CD4-positive, alpha-beta T cell (primary cell): ENCODE measurements at regions not wholly inside any gene's neighbourhood (a gene's known extent, or its start where the extent isn't known, plus 50 kb on each side); places are given as distances from the start of the nearest gene placed in this dataset.
A peak's percentile ranks its signal among the peaks of the same experiment; 100 is the strongest.
"Not testable (repeated sequence)": the region's sequence is repeated elsewhere in the genome, so short reads cannot be mapped to it uniquely, and the experiment has no call there.

ENCODE experiments used
- ATAC-seq: fragments of 200-7000 bp; cut with Tn5 transposase; one replicate; pipeline ENCODE4 v1.10.0; 2022; ENCODE audit warnings: mild to moderate bottlenecking; ENCODE audit not compliant: poor library complexity
- CTCF ChIA-PET: fragments of 350-600 bp; sonication (Branson Sonifier 250); formaldehyde crosslinking; loops from one replicate; lab custom pipeline; 2021; ENCODE audit warnings: antibody characterized with exemption, inconsistent platforms; lab: Charles Lee
- POLR2A ChIA-PET: fragments of 350-600 bp; sonication (Branson Sonifier 250); formaldehyde crosslinking; loops from one replicate; lab custom pipeline; 2021; ENCODE audit warnings: antibody characterized with exemption, inconsistent platforms; lab: Charles Lee
- DNase-seq, 14 experiments: peaks; one replicate each; pipeline ENCODE4 v3.0.0-alpha.2; 2013 to 2020; ENCODE audit warnings: mixed read lengths in 2 of 14
- H3K27ac ChIP-seq, 2 donors: one replicate each; pipeline versions ENCODE4 v1.5.1 to v1.7.0; 2013; ENCODE audit warnings: low read length in 2 of 2, low read depth in 1 of 2, mild to moderate bottlenecking in 1 of 2
- H3K27me3 ChIP-seq, 2 experiments: 1 replicate in 1 of 2; 2 replicates in 1 of 2; pipeline versions ENCODE4 v1.6.1 to v1.7.0; 2013; ENCODE audit warnings: low read length in 2 of 2, control low read depth in 1 of 2, mild to moderate bottlenecking in 1 of 2, moderate library complexity in 1 of 2; ENCODE audit not compliant: insufficient read depth in 2 of 2, control insufficient read depth in 1 of 2
- H3K36me3 ChIP-seq: one replicate; pipeline ENCODE4 v1.6.1; 2013; ENCODE audit warnings: low read length, control low read depth; ENCODE audit not compliant: insufficient read depth
- H3K4me1 ChIP-seq: one replicate; pipeline ENCODE4 v1.6.1; 2013; ENCODE audit warnings: low read length, control low read depth; ENCODE audit not compliant: insufficient read depth
- H3K4me3 ChIP-seq: one replicate; pipeline ENCODE4 v1.5.1; 2013; ENCODE audit warnings: mild to moderate bottlenecking, low read length, moderate library complexity
- H3K9me3 ChIP-seq, 2 experiments: 1 replicate in 1 of 2; 2 replicates in 1 of 2; pipeline versions ENCODE4 v1.6.1 to v1.7.0; 2013; ENCODE audit warnings: low read length in 2 of 2, mild to moderate bottlenecking in 2 of 2, control low read depth in 1 of 2, moderate library complexity in 1 of 2; ENCODE audit not compliant: control insufficient read depth in 1 of 2, insufficient read depth in 1 of 2
- H3K27ac Mint-ChIP-seq: one replicate; pipeline ENCODE4 v1.8.0; 2020; ENCODE audit warnings: mixed read lengths
- H3K27me3 Mint-ChIP-seq: one replicate; pipeline ENCODE4 v1.8.0; 2021; ENCODE audit warnings: mixed read lengths
- H3K36me3 Mint-ChIP-seq: one replicate; pipeline ENCODE4 v1.8.0; 2021; ENCODE audit warnings: low read depth, mixed read lengths
- H3K4me1 Mint-ChIP-seq: one replicate; pipeline ENCODE4 v1.8.0; 2021; ENCODE audit warnings: low read depth, mixed read lengths
- H3K4me3 Mint-ChIP-seq: one replicate; pipeline ENCODE4 v1.8.0; 2020; ENCODE audit warnings: mild to moderate bottlenecking, mixed read lengths
- H3K9me3 Mint-ChIP-seq: one replicate; pipeline ENCODE4 v1.8.0; 2020; ENCODE audit warnings: mixed read lengths
- intact Hi-C, 2 experiments: fragments of 100-400 bp; cut with DNase I in 1 of 2; cut with micrococcal nuclease in 1 of 2; formaldehyde crosslinking; loops; one replicate each; pipeline versions ENCODE4 v1.15.1 to v1.9.0; 2023 to 2025; cut with DNase I, micrococcal nuclease
- TF ChIP-seq, protein P1 (sequence below): fragments of 200-600 bp; IDR thresholded peaks from one replicate; pipeline ENCODE4 v1.8.0; 2022; ENCODE audit warnings: antibody characterized with exemption, mild to moderate bottlenecking

DNA sequence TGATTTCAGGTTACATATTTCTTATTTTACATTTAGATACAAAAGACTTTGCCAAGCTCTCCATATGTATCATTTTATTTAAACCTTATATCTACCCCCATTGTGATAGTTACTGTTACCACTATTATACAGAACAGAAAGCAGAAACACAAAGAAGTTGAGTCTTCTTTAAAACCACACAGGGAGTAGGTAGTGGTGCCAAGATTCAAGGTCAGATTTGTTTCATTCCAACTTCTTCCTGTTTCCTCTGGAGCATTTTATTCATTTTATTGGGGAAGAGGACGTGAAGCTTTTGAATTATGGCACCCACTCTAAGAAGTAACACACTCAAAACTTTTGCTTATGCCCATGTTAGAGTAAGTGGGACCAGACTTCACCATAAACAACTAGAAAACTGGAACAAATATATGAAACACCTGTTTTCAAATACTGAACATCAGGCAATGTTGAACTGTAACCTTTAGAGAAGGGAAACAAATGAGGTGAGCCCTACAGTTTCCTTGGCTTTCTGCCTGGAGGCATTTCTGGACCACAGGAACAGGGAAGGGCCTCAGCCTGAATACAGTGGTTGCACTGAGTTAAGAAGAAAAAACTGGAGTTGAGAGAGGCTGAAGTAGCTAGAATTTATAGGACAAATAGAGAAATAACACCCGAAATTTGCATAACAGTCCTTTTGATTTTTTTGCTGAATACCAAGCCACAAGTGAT is 160.4 kb upstream of the SSTR1 start:
- no peaks in the 10 kb centered on the region for H3K9me3 ChIP-seq
- no peaks in the 10 kb centered on the region for H3K27me3 ChIP-seq
- TF ChIP-seq, protein P1, sequence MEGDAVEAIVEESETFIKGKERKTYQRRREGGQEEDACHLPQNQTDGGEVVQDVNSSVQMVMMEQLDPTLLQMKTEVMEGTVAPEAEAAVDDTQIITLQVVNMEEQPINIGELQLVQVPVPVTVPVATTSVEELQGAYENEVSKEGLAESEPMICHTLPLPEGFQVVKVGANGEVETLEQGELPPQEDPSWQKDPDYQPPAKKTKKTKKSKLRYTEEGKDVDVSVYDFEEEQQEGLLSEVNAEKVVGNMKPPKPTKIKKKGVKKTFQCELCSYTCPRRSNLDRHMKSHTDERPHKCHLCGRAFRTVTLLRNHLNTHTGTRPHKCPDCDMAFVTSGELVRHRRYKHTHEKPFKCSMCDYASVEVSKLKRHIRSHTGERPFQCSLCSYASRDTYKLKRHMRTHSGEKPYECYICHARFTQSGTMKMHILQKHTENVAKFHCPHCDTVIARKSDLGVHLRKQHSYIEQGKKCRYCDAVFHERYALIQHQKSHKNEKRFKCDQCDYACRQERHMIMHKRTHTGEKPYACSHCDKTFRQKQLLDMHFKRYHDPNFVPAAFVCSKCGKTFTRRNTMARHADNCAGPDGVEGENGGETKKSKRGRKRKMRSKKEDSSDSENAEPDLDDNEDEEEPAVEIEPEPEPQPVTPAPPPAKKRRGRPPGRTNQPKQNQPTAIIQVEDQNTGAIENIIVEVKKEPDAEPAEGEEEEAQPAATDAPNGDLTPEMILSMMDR, result no peak
- no peaks in the 10 kb centered on the region for H3K4me1 Mint-ChIP-seq
- no peaks in the 10 kb centered on the region for H3K36me3 ChIP-seq
- H3K36me3 Mint-ChIP-seq, result no peaks in the 10 kb centered on the region
- H3K27ac Mint-ChIP-seq, result no peak overlapping the region
- H3K27me3 Mint-ChIP-seq, result no peaks in the 10 kb centered on the region
- peaks cover 7% of the 10 kb centered on the region for H3K9me3 Mint-ChIP-seq
- H3K4me3 Mint-ChIP-seq, result no peak overlapping the region
- H3K27ac ChIP-seq, result no peak overlapping the region
- H3K4me3 ChIP-seq, result no peak overlapping the region
- no peak for DNase-seq
- POLR2A ChIA-PET, result interaction anchor here (0.7 kb wide), 1 partner anchor 26 kb away, joined by 3 read pairs; no protein-coding TSS in a partner anchor
- ATAC-seq, result no peak
- peaks cover 5% of the 10 kb centered on the region for H3K4me1 ChIP-seq
- CTCF ChIA-PET, result no interaction called here
- intact Hi-C loops, result loop anchor here in 1 of 2 experiments (5.0 kb wide), 1 partner anchor 35 kb away; no protein-coding TSS in a partner anchor

- Mint-ChIP-seq H3K27me3 (no peaks in the 10 kb centered on the region), H3K4me1 (peaks cover 7% of the 10 kb centered on the region), H3K36me3 (no peaks in the 10 kb centered on the region), H3K27ac (no peak overlapping the region), H3K4me3 (no peak overlapping the region), H3K9me3 (peaks cover 5% of the 10 kb centered on the region)
- Histone ChIP-seq H3K9me3 (no peaks in the 10 kb centered on the region), H3K27me3 (no peaks in the 10 kb centered on the region), H3K4me1 (no peaks in the 10 kb centered on the region), H3K27ac (no peak overlapping the region), H3K36me3 (no peaks in the 10 kb centered on the region), H3K4me3 (no peak overlapping the region)
- DNase-seq (no peak), ATAC-seq (no peak)
- TF ChIP-seq, protein P1, result no peak
- intact Hi-C loops, result no loop called here
- POLR2A ChIA-PET, result no interaction called here
- CTCF ChIA-PET, result no interaction called here
These were observed 154.0 kb upstream of the SSTR1 start for GRCh38 chr14:38053666-38054065.

DNA sequence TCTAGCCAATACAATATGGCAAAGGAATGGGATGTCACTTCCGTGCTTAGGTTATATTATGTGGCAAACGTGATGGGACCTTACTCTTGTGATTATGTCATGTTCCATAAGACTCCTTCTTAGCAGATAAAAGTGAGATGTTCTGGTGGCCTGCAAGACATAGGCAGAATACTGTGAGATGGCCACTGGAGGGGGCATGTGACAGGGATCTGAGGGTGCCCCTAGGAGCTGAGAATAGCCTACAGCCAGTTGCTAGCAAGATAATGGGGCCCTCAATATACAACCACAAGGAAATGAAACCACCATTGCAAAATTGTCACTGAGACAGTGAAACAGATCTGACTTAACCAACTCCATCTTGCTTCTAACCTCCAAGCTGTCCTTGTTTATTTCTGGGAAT is 151.4 kb upstream of the SSTR1 start:
- H3K4me3 Mint-ChIP-seq, result no peak overlapping the region
- no peak for ATAC-seq
- CTCF ChIA-PET, result no interaction called here

DNA sequence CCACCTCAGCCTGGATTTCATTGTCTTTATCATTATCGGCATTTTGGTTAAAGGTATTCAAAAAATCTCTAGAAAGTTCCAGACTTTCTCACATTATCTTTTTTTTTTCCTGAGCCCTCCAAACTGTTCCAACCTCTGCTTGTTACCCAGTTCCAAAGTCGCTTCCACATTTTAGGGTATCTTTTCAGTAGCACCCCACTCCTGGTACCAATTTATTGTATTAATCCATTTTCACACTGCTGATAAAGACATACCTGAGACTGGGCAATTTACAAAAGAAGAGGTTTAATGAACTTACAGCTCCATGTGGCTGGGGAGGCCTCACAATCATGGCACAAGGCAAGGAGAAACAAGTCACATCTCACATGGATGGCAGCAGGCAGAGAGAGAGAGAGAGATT is 145.5 kb upstream of the SSTR1 start:
- Mint-ChIP-seq H3K4me1 (peaks cover 22% of the 10 kb centered on the region), H3K36me3 (peaks cover 15% of the 10 kb centered on the region)
- ATAC-seq, H3K27me3 ChIP-seq, DNase-seq, POLR2A ChIA-PET, H3K4me3 Mint-ChIP-seq, H3K27me3 Mint-ChIP-seq, H3K4me3 ChIP-seq, CTCF ChIA-PET, H3K36me3 ChIP-seq, H3K27ac Mint-ChIP-seq, H3K9me3 Mint-ChIP-seq, H3K27ac ChIP-seq: not testable (repeated sequence)
- H3K9me3 ChIP-seq, result peaks cover 15 to 18% of the 10 kb centered on the region in 2 experiments
- intact Hi-C loops, result loop anchor here in 1 of 2 experiments (10.0 kb wide), 1 partner anchor 133 kb away; no protein-coding TSS in a partner anchor
- H3K4me1 ChIP-seq, result peaks cover 19% of the 10 kb centered on the region

More for the DNA sequence above, 151.4 kb upstream of the SSTR1 start:
- Histone ChIP-seq H3K36me3 (no peaks in the 10 kb centered on the region), H3K27ac (no peak overlapping the region), H3K4me3 (no peak overlapping the region), H3K27me3 (no peaks in the 10 kb centered on the region), H3K9me3 (peaks cover 3 to 4% of the 10 kb centered on the region in 2 experiments), H3K4me1 (no peaks in the 10 kb centered on the region)
- TF ChIP-seq, protein P1, result no peak
- Mint-ChIP-seq H3K36me3 (no peaks in the 10 kb centered on the region), H3K27me3 (no peaks in the 10 kb centered on the region), H3K9me3 (peaks cover 5% of the 10 kb centered on the region), H3K27ac (no peak overlapping the region), H3K4me1 (peaks cover 7% of the 10 kb centered on the region)
- peak in 3 of 14 experiments; percentile 21 to 49 (median 45) for DNase-seq
- POLR2A ChIA-PET, result no interaction called here
- intact Hi-C loops, result no loop called here
